SU-DHL-6 (cell line): ENCODE measurements at regions not wholly inside any gene's neighbourhood (a gene's known extent, or its start where the extent isn't known, plus 50 kb on each side); places are given as distances from the start of the nearest gene placed in this dataset.

Experiments used
- H2AFZ ChIP-seq: fragments of 200-600 bp; sonication (generic); 2 replicates; pipeline ENCODE4 v1.6.1; 2014; ENCODE audit warnings: low read depth, mild to moderate bottlenecking, moderate library complexity, mixed read lengths, antibody characterized with exemption, low read length; ENCODE audit not compliant: severe bottlenecking
- H3F3A ChIP-seq: fragments of 200-600 bp; shearing (Covaris generic); 2 replicates; pipeline ENCODE4 v1.6.0; 2016; ENCODE audit warnings: antibody characterized with exemption, mild to moderate bottlenecking; ENCODE audit not compliant: insufficient read depth
- H3K27ac ChIP-seq: fragments of 200-600 bp; sonication (generic); 2 replicates; pipeline ENCODE4 v1.5.1; 2016; ENCODE audit warnings: low read depth, mild to moderate bottlenecking, low read length, moderate library complexity, mixed read lengths
- H3K27me3 ChIP-seq: fragments of 200-600 bp; sonication (generic), shearing (Covaris generic); 2 replicates; pipeline ENCODE4 v1.6.0; 2014; ENCODE audit warnings: mild to moderate bottlenecking, low read length
- H3K36me3 ChIP-seq: fragments of 200-600 bp; sonication (generic); 2 replicates; pipeline ENCODE4 v1.6.1; 2014; ENCODE audit warnings: mild to moderate bottlenecking, low read length, mixed read lengths
- H3K4me2 ChIP-seq: fragments of 300-600, 200-600 bp; shearing (Covaris generic), sonication (generic); 2 replicates; pipeline ENCODE4 v1.6.0; 2014; ENCODE audit warnings: low read length, low read depth, mild to moderate bottlenecking; ENCODE audit not compliant: poor library complexity, severe bottlenecking
- H3K4me3 ChIP-seq: fragments of 200-600 bp; sonication (generic); 2 replicates; pipeline ENCODE4 v1.5.1; 2014; ENCODE audit warnings: antibody characterized with exemption, low read length, mild to moderate bottlenecking, mixed read lengths; ENCODE audit not compliant: insufficient read depth, poor library complexity, severe bottlenecking
- H3K79me2 ChIP-seq: fragments of 200-600 bp; sonication (generic); 2 replicates; pipeline ENCODE4 v1.6.1; 2014; ENCODE audit warnings: mild to moderate bottlenecking, low read length, moderate library complexity; ENCODE audit not compliant: insufficient read depth
- H3K9ac ChIP-seq: fragments of 200-600 bp; sonication (generic); 2 replicates; pipeline ENCODE4 v1.7.0; 2014; ENCODE audit warnings: mild to moderate bottlenecking, low read length
- H3K9me2 ChIP-seq: fragments of 200-600 bp; sonication (generic); replicated peaks from 2 replicates; pipeline ENCODE4 v1.6.1; 2014; ENCODE audit warnings: low read length; ENCODE audit not compliant: insufficient read depth
- H3K9me3 ChIP-seq: fragments of 200-600 bp; sonication (generic); 2 replicates; pipeline ENCODE4 v1.6.1; 2014; ENCODE audit warnings: low read length, mixed read lengths; ENCODE audit not compliant: insufficient read depth
- H4K20me1 ChIP-seq: fragments of 200-600 bp; sonication (generic); 2 replicates; pipeline ENCODE4 v1.6.1; 2014; ENCODE audit warnings: low read depth, mild to moderate bottlenecking, antibody characterized with exemption, low read length, moderate library complexity, mixed read lengths
- CTCF ChIP-seq: fragments of 200-600 bp; sonication (generic); IDR thresholded peaks from one replicate; pipeline ENCODE4 v1.5.1; 2017; ENCODE audit warnings: antibody characterized with exemption, mild to moderate bottlenecking, low read length, moderate library complexity; ENCODE audit not compliant: insufficient read depth, poor library complexity, severe bottlenecking
- EZH2phosphoT487 ChIP-seq: fragments of 200-600 bp; sonication (generic), shearing (Covaris generic); conservative IDR thresholded peaks from 2 replicates; pipeline ENCODE4 v1.6.1; 2018; ENCODE audit warnings: mild to moderate bottlenecking, antibody characterized with exemption, low read length, moderate library complexity, mixed read lengths

DNA sequence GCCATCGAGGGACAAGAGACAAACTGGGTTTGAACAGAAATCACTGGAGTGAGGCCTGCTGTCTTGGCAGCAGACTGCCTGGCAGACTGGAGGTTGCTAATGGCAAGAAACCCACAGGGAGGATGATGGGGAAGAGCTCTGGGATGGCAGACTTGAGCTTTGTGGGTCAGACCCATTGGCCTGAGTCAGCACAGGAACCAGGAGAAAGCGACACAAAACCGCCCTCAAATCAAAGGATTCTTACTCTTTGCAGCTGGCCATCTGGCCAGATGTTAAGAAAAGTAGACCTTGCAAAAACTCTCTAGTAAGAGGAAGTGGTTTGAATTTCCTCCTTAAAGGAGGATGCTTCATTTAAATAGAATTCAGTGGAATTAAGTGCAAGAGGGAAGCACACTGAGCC is 195.2 kb upstream of the JUN start:
- H3K9ac ChIP-seq, result no peak overlapping the region
- no peaks in the 10 kb centered on the region for H3K9me3 ChIP-seq
- H3K27me3 ChIP-seq, result no peaks in the 10 kb centered on the region
- no peak overlapping the region for H3K4me2 ChIP-seq
- H3K27ac ChIP-seq, result no peak overlapping the region
- H2AFZ ChIP-seq, result no peak overlapping the region
- no peak for TF ChIP-seq EZH2phosphoT487
- no peak for TF ChIP-seq CTCF
- H4K20me1 ChIP-seq, result no peaks in the 10 kb centered on the region
- no peaks in the 10 kb centered on the region for H3F3A ChIP-seq
- H3K36me3 ChIP-seq, result no peaks in the 10 kb centered on the region
- H3K79me2 ChIP-seq, result no peaks in the 10 kb centered on the region
- no peak overlapping the region for H3K4me3 ChIP-seq
- H3K9me2 ChIP-seq, result no peaks in the 10 kb centered on the region

GRCh38 chr1:58979677-58980076 is 195.8 kb upstream of the JUN start:
- no peak overlapping the region for H3K27ac ChIP-seq
- H3K9me2 ChIP-seq, result no peaks in the 10 kb centered on the region
- H3F3A ChIP-seq, result no peaks in the 10 kb centered on the region
- H4K20me1 ChIP-seq, result no peaks in the 10 kb centered on the region
- H3K36me3 ChIP-seq, result no peaks in the 10 kb centered on the region
- no peaks in the 10 kb centered on the region for H3K79me2 ChIP-seq
- H3K4me3 ChIP-seq, result no peak overlapping the region
- no peak for TF ChIP-seq CTCF
- TF ChIP-seq EZH2phosphoT487, result no peak
- no peak overlapping the region for H2AFZ ChIP-seq
- H3K4me2 ChIP-seq, result no peak overlapping the region
- H3K9ac ChIP-seq, result no peak overlapping the region
- no peaks in the 10 kb centered on the region for H3K9me3 ChIP-seq
- no peaks in the 10 kb centered on the region for H3K27me3 ChIP-seq

GRCh38 chr1:58981392-58981791 is 197.5 kb upstream of the JUN start:
- H3K27me3 ChIP-seq, result no peaks in the 10 kb centered on the region
- no peaks in the 10 kb centered on the region for H3K79me2 ChIP-seq
- no peak overlapping the region for H3K4me2 ChIP-seq
- no peak overlapping the region for H2AFZ ChIP-seq
- H3F3A ChIP-seq, result no peaks in the 10 kb centered on the region
- no peaks in the 10 kb centered on the region for H3K9me2 ChIP-seq
- H3K9ac ChIP-seq, result no peak overlapping the region
- TF ChIP-seq CTCF (no peak), EZH2phosphoT487 (no peak)
- H3K9me3 ChIP-seq, result no peaks in the 10 kb centered on the region
- H3K27ac ChIP-seq, result no peak overlapping the region
- no peak overlapping the region for H3K4me3 ChIP-seq
- no peaks in the 10 kb centered on the region for H4K20me1 ChIP-seq
- no peaks in the 10 kb centered on the region for H3K36me3 ChIP-seq
